Epithelial cell of prostate (primary cell): ENCODE measurements at regions not wholly inside any gene's neighbourhood (a gene's known extent, or its start where the extent isn't known, plus 50 kb on each side); places are given as distances from the start of the nearest gene placed in this dataset.

Source experiments
- DNase-seq: peaks from one replicate; pipeline ENCODE4 v3.0.0-alpha.2; 2011; ENCODE audit warnings: low read depth, low spot score
- H3K27ac ChIP-seq: fragments of 450-650 bp; 2 replicates; pipeline ENCODE4 v1.5.1; 2017; ENCODE audit warnings: mild to moderate bottlenecking

- no peak for DNase-seq
- no peak overlapping the region for H3K27ac ChIP-seq
Observed at GRCh38 chr16:77549876-77550275, 115.0 kb upstream of the ADAMTS18 start.

- DNase-seq: no peak
- H3K27ac ChIP-seq: no peak overlapping the region
Observed at GRCh38 chr16:77551357-77551756, 116.5 kb upstream of the ADAMTS18 start.

- no peak overlapping the region for H3K27ac ChIP-seq
- no peak for DNase-seq
Observed at GRCh38 chr16:77553130-77553529, 118.3 kb upstream of the ADAMTS18 start.

GRCh38 chr16:77555126-77555525, 120.3 kb upstream of the ADAMTS18 start:
- H3K27ac ChIP-seq: no peak overlapping the region
- no peak for DNase-seq

GRCh38 chr16:77555791-77556190, 121.0 kb upstream of the ADAMTS18 start:
- no peak overlapping the region for H3K27ac ChIP-seq
- no peak for DNase-seq

- no peak overlapping the region for H3K27ac ChIP-seq
- DNase-seq: no peak
Observed at GRCh38 chr16:77556201-77556873, 121.5 kb upstream of the ADAMTS18 start.

- no peak for DNase-seq
- H3K27ac ChIP-seq: no peak overlapping the region
Observed at GRCh38 chr16:77557385-77557784, 122.6 kb upstream of the ADAMTS18 start.

- DNase-seq: no peak
- no peak overlapping the region for H3K27ac ChIP-seq
Observed at GRCh38 chr16:77558786-77559185, 124.0 kb upstream of the ADAMTS18 start.

- no peak for DNase-seq
- H3K27ac ChIP-seq: no peak overlapping the region
Observed at GRCh38 chr16:77562497-77562896, 127.7 kb upstream of the ADAMTS18 start.

- DNase-seq: no peak
- H3K27ac ChIP-seq: no peak overlapping the region
Observed at GRCh38 chr16:77564791-77565390, 130.1 kb upstream of the ADAMTS18 start.

- no peak overlapping the region for H3K27ac ChIP-seq
- no peak for DNase-seq
Observed at GRCh38 chr16:77569406-77569805, 134.6 kb upstream of the ADAMTS18 start.

- H3K27ac ChIP-seq: no peak overlapping the region
- DNase-seq: no peak
Observed at GRCh38 chr16:77570574-77570973, 135.7 kb upstream of the ADAMTS18 start.

- H3K27ac ChIP-seq: no peak overlapping the region
- DNase-seq: no peak
Observed at GRCh38 chr16:77571115-77571862, 136.5 kb upstream of the ADAMTS18 start.

GRCh38 chr16:77574867-77575624, 140.2 kb upstream of the ADAMTS18 start:
- no peak for DNase-seq
- H3K27ac ChIP-seq: no peak overlapping the region

GRCh38 chr16:77579351-77579891, 142.9 kb upstream of the NUDT7 start:
- H3K27ac ChIP-seq: no peak overlapping the region
- no peak for DNase-seq

- DNase-seq: no peak
Observed at GRCh38 chr16:77581706-77582105, 140.6 kb upstream of the NUDT7 start.

GRCh38 chr16:77584205-77584859, 138.0 kb upstream of the NUDT7 start:
- DNase-seq: no peak
- H3K27ac ChIP-seq: no peak overlapping the region

More at GRCh38 chr16:77581706-77582105, 140.6 kb upstream of the NUDT7 start:
- H3K27ac ChIP-seq: no peak overlapping the region

- peak; percentile 34 for DNase-seq
- H3K27ac ChIP-seq: no peak overlapping the region
Observed at GRCh38 chr16:77585379-77586251, 136.7 kb upstream of the NUDT7 start.

GRCh38 chr16:77588389-77588788, 133.9 kb upstream of the NUDT7 start:
- no peak for DNase-seq
- H3K27ac ChIP-seq: no peak overlapping the region
